ENCODE measurements at regions not wholly inside any gene's neighbourhood (a gene's known extent, or its start where the extent isn't known, plus 50 kb on each side); places are given as distances from the start of the nearest gene placed in this dataset.

- H3K27ac ChIP-seq (ENCODE audit: insufficient read depth, low read depth, low read length) = no peak overlapping the region
- intact Hi-C loops (cut with micrococcal nuclease) = no loop called here
- H3K4me2 ChIP-seq (ENCODE audit: insufficient read depth, low read length) = no peak overlapping the region
- H3K9me1 ChIP-seq (replicated peaks; ENCODE audit: control insufficient read depth, extremely low read depth, insufficient read depth, low read length) = no peaks in the 10 kb centered on the region
- H2AFZ ChIP-seq (ENCODE audit: low read depth, low read length) = no peak overlapping the region
- BruUV-seq (replicated peaks) = no TSS peak
- no peaks in the 10 kb centered on the region for H3K9me3 ChIP-seq (replicated peaks; ENCODE audit: control insufficient read depth, insufficient read depth, low read length)
- no peaks in the 10 kb centered on the region for H4K20me1 ChIP-seq (replicated peaks; ENCODE audit: control insufficient read depth, extremely low read depth, insufficient read depth, low read length)
- no peaks in the 10 kb centered on the region for H3K36me3 ChIP-seq (ENCODE audit: control insufficient read depth in 2 of 2, extremely low read depth in 1 of 2, insufficient read depth in 2 of 2, low read length in 2 of 2)
- POLR2A ChIA-PET = no interaction called here
- H3K79me2 ChIP-seq (ENCODE audit: control insufficient read depth, insufficient read depth, low read length) = no peaks in the 10 kb centered on the region
- no peaks in the 10 kb centered on the region for H3K4me1 ChIP-seq (ENCODE audit: control insufficient read depth, extremely low read depth, insufficient read depth, low read length)
- FAIRE-seq (no peak), DNase-seq (ENCODE audit: low read depth, low spot score) (no peak)
- no peak overlapping the region for H3K4me3 ChIP-seq (replicated peaks in 1 of 3; ENCODE audit: insufficient read depth in 1 of 3, low read depth in 1 of 3, low read length in 3 of 3)
- CTCF ChIA-PET = no interaction called here
- TF ChIP-seq JUN (IDR thresholded peaks at IDR 0.05; ENCODE audit: borderline replicate concordance, insufficient read depth, insufficient read length, low read depth) = no peak
- TF ChIP-seq CTCF (IDR thresholded peaks at IDR 0.05; ENCODE audit: extremely low read depth in 1 of 2, insufficient read depth in 1 of 2, low read depth in 1 of 2, low read length in 2 of 2) = no peak
- TF ChIP-seq MYC (IDR thresholded peaks at IDR 0.05; ENCODE audit: low read depth, low read length) = no peak
- TF ChIP-seq POLR2A (IDR thresholded peaks at IDR 0.05; ENCODE audit: low read depth, low read length) = no peak
- no peak for TF ChIP-seq EZH2 (IDR thresholded peaks at IDR 0.05; ENCODE audit: borderline replicate concordance, low read depth, low read length, severe bottlenecking)
- TF ChIP-seq GATA2 (IDR thresholded peaks at IDR 0.05; ENCODE audit: insufficient read depth, insufficient read length, low read depth, low read length) = no peak
- no peak for TF ChIP-seq FOS (IDR thresholded peaks at IDR 0.05; ENCODE audit: borderline replicate concordance, insufficient read depth, low read length)
- no peak overlapping the region for H3K9ac ChIP-seq (replicated peaks; ENCODE audit: extremely low read depth, insufficient read depth, low read length)
- H3K27me3 ChIP-seq (ENCODE audit: control insufficient read depth in 2 of 2, insufficient read depth in 2 of 2, low read length in 2 of 2) = no peaks in the 10 kb centered on the region
- dilution Hi-C loops (cut with MboI; ENCODE audit: extremely low pct_ligation_motif_present, low sequenced_read_pairs) = no loop called here
Measured at GRCh38 chr7:121798453-121798840, 74.5 kb upstream of the PTPRZ1 start.
